ENCODE measurements at regions not wholly inside any gene's neighbourhood (a gene's known extent, or its start where the extent isn't known, plus 50 kb on each side); places are given as distances from the start of the nearest gene placed in this dataset.
"Not testable (repeated sequence)": the region's sequence is repeated elsewhere in the genome, so short reads cannot be mapped to it uniquely, and the experiment has no call there.

- DNase-seq (ENCODE audit: low read depth, low spot score), result no peak
- H3K4me3 ChIP-seq (ENCODE audit: low read depth, low read length), result no peak overlapping the region
- POLR2A ChIA-PET, result no interaction called here
- CTCF ChIA-PET, result interaction anchor here (0.8 to 1.4 kb wide), 3 partner anchors 12 to 155 kb away, joined by 3 read pairs; no protein-coding TSS in a partner anchor
- TF ChIP-seq CTCF (IDR thresholded peaks at IDR 0.05; ENCODE audit: insufficient read depth, low read length, missing control alignments), result no peak
Measured at GRCh38 chr17:72382971-72383722, 262.3 kb downstream of the SOX9 start.

GRCh38 chr17:72385475-72385874, 264.7 kb downstream of the SOX9 start:
- no peak for DNase-seq (ENCODE audit: low read depth, low spot score)
- ChIA-PET CTCF (no interaction called here), POLR2A (no interaction called here)
- TF ChIP-seq CTCF (IDR thresholded peaks at IDR 0.05; ENCODE audit: insufficient read depth, low read length, missing control alignments), result no peak
- no peak overlapping the region for H3K4me3 ChIP-seq (ENCODE audit: low read depth, low read length)

- CTCF ChIA-PET; POLR2A ChIA-PET; DNase-seq (ENCODE audit: low read depth, low spot score); H3K4me3 ChIP-seq (ENCODE audit: low read depth, low read length): not testable (repeated sequence)
Measured at GRCh38 chr17:72386173-72386572, 265.4 kb downstream of the SOX9 start.

GRCh38 chr17:72386619-72387237, 265.9 kb downstream of the SOX9 start:
- ChIA-PET CTCF (no interaction called here), POLR2A (interaction anchor here (1.0 kb wide), 1 partner anchor 12 kb away, joined by 3 read pairs; no protein-coding TSS in a partner anchor)
- H3K4me3 ChIP-seq (ENCODE audit: low read depth, low read length), result no peak overlapping the region
- no peak for DNase-seq (ENCODE audit: low read depth, low spot score)
- TF ChIP-seq CTCF (IDR thresholded peaks at IDR 0.05; ENCODE audit: insufficient read depth, low read length, missing control alignments), result no peak

GRCh38 chr17:72387487-72387886, 266.7 kb downstream of the SOX9 start:
- CTCF ChIA-PET, result no interaction called here
- DNase-seq (ENCODE audit: low read depth, low spot score), result no peak
- no peak for TF ChIP-seq CTCF (IDR thresholded peaks at IDR 0.05; ENCODE audit: insufficient read depth, low read length, missing control alignments)
- POLR2A ChIA-PET, result interaction anchor here (0.5 to 1.0 kb wide), 2 partner anchors 11 to 13 kb away, joined by 3 read pairs; no protein-coding TSS in a partner anchor
- H3K4me3 ChIP-seq (ENCODE audit: low read depth, low read length), result no peak overlapping the region

- no peak for DNase-seq (ENCODE audit: low read depth, low spot score)
- no peak for TF ChIP-seq CTCF (IDR thresholded peaks at IDR 0.05; ENCODE audit: insufficient read depth, low read length, missing control alignments)
- CTCF ChIA-PET, result no interaction called here
- POLR2A ChIA-PET, result interaction anchor here (0.5 to 1.0 kb wide), 2 partner anchors 12 to 13 kb away, joined by 3 read pairs; no protein-coding TSS in a partner anchor
- no peak overlapping the region for H3K4me3 ChIP-seq (ENCODE audit: low read depth, low read length)
Measured at GRCh38 chr17:72387969-72388368, 267.1 kb downstream of the SOX9 start.
